ENCODE measurements at regions not wholly inside any gene's neighbourhood (a gene's known extent, or its start where the extent isn't known, plus 50 kb on each side); places are given as distances from the start of the nearest gene placed in this dataset.
"Not testable (repeated sequence)": the region's sequence is repeated elsewhere in the genome, so short reads cannot be mapped to it uniquely, and the experiment has no call there.

GRCh38 chrY:17579956-17580519, 300.0 kb downstream of the CDY2B start:
- TF ChIP-seq CTCF, POLR2A (IDR thresholded peaks at IDR 0.05): not testable (repeated sequence)
